GM21529 (cell line): ENCODE measurements at regions not wholly inside any gene's neighbourhood (a gene's known extent, or its start where the extent isn't known, plus 50 kb on each side); places are given as distances from the start of the nearest gene placed in this dataset.
"Not testable (repeated sequence)": the region's sequence is repeated elsewhere in the genome, so short reads cannot be mapped to it uniquely, and the experiment has no call there.

ENCODE experiments used
- ATAC-seq: cut with Tn5 transposase; IDR thresholded peaks from one replicate; pipeline ENCODE4 v1.9.1; 2021; ENCODE audit not compliant: unreplicated experiment

DNA sequence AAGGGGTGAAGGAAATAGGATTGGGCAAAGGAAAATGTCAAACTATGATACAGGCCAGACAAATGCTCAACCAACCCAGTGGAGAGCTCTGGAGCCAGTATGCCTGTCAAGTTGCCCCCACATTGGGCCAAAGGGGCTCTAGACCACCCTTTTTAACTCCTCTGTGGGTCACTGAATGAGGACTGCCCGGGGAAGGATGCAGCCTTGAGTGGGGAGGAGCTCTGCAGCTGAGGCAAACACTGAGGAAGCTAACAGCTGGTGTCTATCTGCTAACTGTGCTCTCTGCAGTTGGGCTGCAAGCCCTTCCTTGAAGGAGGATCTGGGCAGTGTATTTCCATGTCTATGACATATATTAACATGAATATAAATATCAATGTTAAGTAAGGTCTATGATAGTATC, 98.4 kb upstream of the PRSS16 start:
- ATAC-seq, result no peak

DNA sequence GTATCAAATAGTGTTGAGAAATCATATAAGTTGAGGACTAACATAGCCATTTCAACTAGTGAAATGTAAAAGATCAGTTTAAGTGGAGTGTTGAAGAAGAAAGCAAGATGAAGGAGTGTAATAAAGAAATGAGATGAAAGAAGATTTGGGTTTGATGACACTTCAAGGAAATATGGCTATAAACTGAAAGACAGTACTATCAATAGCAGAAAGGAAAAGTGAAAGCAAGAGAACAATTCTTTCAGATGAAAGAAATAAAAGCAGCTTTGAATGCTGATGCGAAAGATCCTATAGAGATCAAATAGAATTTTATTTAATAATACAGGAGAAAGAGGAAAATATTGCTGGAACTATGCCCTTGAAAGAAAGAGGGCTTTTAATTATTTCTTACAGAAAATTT, 92.8 kb upstream of the PRSS16 start:
- no peak for ATAC-seq

DNA sequence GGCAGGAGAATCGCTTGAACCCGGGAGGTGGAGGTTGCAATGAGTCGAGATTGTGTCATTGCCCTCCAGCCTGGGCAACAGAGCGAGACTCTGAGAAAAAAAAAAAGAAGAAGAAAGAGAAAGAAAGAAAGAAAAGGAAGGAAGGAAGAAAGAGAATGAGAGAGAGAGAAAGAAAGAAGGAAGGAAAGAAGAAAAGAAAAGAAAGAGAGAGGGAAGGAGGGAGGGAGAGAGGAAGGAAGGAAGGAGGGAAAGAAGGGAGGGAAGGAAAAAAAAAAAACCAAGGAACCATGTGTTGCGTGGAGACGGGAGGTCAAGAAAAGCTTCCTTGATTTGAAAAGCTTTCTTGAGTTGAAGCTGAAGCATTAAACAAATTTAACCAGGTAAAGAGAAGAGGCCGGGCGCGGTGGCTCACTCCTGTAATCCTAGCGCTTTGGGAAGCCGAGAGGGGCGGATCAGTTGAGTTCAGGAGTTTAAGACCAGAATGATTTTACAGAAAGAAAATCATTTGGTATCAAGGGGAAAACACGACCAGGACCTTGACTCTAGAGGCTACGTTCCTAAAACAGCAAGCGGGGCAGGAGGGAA, 90.5 kb upstream of the PRSS16 start:
- ATAC-seq, result no peak

DNA sequence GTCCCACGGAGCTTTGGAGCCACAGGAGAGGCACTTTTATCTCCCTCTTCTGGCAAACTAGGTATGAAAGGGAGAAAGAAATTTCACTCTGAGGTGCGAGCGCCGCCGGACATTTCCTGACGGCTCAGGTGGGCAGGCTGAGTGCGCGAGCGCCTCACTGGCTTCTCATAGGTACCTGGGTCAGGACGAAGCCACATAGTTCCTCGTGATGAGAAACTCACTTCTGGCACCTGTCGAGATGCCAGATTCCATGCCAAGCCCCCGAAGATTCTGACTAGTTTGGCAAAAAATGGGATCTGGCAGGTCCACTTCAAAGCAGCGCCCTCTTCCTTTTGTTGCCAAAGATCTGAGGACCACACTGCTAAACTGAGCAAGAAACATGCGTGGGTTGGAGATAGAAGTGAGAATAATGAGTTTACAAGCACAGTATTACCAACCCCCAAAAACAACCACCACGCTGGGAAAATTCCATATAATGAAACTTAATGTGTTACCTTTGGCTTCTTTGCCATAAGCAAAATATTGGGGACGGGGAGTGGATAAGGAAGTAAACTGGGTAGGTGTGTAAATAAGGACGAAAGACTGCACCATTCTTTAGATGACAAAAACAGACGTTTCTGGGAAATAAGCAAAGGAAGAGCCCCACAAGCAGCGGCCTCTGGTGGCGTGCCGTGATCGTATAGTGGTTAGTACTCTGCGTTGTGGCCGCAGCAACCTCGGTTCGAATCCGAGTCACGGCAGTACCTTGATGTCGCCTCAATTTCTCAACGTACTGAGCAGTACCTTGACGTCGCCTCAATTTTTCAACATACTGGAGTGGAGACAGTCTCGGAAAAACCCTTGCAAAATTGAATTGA, 89.8 kb upstream of the PRSS16 start:
- peak; percentile 58 for ATAC-seq

DNA sequence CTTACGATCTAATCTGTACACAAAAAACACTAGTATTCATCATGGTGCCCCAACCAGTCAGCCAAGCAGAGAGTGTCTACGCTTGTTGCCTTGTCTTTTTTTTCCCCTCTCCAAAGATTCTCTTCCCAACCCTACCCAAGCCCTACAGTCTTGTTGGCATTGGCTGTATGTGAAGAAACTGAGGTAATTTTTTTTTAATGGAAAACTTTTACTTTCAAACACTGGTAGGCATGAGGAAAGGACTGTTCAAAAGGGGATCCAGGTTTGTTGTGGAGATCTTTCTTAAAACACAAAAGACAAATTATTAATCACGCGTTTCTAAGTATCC, 89.2 kb upstream of the PRSS16 start:
- no peak for ATAC-seq

DNA sequence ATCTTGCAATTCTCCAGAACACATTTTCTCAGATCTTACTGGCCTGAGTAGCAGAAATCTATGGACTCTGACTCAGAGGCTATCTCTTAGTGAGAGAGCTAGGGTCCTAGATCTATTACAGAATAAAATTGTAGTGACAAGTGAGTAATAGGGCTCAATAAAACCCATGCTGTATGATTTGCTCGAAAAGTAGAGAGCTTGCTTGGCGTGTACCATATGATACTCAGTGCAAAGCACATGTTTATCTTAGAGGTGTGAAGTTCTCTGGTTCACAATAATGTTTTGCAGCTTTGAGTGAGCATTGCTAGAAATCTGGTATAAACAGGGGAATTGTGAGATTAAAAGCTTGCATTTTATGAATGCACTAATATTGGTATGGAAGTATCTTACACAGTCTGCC, 87.8 kb upstream of the PRSS16 start:
- ATAC-seq, result no peak

DNA sequence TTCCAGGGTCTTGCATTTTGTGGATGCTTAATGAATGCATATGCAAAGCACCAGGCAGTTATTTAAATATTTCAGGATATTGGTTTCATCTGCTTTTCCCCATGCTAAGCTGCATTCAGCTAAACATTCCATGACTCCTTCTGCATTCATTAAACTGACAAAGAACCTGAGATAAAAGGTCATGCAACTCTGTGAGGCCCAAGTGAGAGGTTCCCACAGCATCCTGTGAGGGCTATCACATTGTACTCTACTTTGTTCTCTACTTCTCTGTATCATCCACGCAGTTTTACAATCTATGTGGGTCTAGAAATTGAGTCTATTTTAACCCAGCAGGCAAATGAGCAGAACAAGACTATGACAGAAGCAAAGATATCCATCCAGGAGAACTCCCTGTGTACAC, 86.4 kb upstream of the PRSS16 start:
- ATAC-seq, result no peak

DNA sequence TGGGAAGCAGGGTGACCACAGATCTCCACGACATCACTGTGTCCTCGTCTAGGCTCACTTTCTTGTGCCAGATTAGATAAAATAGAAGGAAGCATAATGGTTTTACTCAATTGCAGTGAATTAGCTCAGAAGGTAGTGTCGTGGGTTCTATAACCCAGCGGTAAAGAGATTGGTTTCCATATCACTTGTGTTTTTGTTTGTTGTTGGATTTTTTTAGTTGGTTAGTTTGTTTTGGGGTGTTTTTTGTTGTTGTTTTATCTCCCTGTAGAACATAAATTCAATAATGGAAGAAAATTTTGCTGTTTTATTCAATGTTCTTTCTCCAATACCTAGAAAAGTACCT, 85.9 kb upstream of the PRSS16 start:
- ATAC-seq, result no peak

DNA sequence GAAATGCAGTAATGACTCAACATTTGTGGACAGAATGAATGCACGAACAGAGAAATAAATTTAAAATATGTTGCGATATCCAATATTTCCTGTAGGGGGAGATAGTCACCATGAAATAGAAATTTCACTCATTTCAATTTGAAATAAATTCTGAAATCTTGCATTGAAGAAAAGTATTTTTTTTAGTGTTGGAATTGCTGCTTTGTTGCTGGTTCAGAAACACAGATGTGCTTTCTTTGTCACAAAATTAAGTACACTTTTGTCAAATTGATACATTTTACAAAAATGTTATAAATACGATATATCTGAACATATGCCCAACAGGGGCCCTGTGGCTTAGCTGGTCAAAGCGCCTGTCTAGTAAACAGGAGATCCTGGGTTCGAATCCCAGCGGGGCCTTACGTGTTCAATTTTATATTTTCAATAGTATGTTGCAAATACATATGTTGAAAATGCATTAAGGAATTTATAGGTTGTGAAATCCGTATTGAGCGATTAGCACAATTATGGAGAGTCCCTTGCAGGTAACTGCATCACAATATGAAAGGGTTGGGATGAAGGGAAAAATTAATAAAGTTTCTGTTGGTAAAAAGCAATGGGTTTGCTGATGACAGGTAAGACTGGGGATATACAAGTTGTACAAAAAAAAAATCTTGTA, 85.4 kb upstream of the PRSS16 start:
- no peak for ATAC-seq

DNA sequence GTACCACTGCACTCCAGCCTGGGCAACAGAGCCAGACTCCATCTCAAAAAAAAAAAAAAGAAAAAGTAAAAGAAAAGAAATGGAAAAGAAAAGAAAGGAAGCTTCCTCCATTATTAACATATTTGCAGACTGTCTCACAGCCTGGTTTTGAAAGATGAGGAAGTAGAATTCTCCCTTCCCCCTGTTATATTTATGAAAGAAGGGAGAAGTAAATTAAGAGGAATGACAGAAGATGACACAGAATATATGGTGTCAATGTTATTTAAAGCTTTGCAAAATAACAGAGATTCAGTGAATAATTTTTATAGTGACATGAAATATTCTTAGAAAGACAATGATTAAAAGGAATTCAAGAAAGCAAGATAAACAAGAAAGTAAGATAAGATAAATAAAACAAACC, 83.7 kb upstream of the PRSS16 start:
- no peak for ATAC-seq

DNA sequence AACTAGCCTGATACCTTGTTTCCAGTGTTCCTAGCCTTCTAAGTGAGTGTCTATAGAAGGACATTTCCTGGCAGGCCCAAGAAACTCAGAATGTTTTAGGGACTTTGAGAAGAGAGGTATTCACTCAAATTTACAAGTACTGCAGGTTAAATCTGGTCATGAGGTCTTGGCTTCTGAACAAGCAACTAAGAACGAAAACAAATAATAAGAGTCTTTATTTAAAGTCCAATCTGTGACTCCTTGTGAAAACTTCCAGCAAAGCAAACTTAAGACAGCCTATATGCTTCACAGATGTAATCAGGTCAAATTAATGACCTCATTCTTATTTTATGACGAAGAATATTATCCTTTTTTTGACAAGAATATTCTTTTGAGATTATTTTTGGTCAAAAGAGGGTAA, 79.4 kb upstream of the PRSS16 start:
- no peak for ATAC-seq

DNA sequence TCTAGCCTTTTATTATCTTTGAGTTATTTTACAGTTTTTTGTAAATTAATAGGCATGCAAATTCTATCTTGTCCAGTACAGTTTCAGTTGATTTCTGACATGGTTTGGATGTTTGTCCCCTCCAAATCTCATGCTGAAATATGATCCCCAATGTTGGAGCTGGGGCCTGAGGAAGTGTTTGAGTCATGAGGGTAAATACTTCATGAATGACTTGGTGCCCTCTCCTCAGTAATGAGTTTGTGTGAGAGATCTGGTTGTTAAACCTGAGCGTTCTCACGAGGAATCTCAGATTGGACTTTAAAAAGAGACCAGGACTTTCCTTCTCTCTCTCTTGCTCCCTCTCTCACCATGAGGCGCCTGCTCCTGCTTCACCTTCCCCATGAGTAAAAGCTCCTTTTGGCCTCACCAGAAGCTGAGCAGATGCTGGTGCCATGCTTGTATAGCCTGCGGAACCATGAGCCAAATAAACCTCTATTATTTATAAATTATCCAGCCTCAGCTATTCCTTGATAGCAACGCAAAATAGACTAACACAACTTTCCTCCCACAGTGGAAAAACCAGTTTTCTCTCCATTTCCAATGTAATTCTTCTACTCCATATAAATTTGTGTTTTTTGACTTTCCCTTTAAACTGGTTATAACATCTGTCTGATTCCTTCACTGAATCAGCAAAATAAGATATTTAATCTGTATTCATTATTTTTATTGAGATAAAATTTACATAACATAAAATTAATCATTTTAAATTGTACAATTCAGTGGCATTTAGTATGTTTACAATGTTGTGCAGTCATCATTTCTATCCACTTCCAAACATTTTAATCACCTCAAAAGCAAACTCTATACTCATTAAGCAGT, 78.7 kb upstream of the PRSS16 start:
- no peak for ATAC-seq

DNA sequence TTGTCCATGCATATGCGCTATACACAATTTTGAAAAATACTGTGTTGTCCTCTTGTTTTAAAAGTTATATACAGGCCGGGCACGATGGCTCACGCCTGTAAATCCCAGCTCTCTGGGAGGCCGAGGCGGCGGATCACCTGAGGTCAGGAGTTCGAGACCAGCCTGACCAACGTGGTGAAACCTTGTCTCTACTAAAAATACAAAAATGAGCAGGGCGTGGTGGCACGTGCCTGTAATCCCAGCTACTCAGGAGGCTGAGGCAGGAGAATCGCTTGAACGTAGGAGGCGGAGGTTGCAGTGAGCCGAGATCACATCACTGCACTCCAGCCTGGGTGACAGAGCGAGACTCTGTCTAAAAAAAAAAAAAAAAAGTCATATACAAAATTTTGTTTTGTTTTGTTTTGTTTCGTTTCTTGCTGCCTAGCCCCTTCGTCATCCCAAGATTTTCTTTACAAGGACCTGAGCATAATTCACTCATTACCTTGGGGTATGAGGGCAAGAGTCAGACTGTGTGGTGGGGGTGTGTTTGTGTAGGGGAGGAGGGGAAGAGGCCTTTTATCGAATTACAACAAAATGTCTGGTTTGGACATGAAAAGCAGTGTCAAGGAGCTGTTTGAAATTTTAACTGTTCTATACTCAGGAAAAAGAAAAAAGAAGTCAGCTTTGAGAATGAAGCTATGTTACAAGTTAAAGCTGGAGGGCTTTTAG, 74.8 kb upstream of the PRSS16 start:
- not testable (repeated sequence) for ATAC-seq

DNA sequence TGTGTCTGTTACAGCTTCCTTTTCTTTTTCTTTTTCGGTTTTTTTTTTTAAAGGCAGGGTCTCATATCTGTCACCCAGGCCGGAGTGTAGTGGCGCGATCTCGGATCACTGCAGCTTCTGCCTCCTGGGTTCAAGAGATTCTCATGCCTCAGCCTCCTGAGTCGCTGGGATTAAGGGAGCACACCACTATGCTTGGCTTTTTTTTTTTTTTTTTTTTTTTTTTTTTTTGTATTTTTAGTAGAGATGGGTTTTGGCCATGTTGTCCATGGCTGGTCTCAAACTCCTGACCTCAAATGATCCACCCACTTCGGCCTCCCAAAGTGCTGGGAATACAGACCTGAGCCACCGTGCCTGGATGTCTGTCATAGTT, 74.3 kb upstream of the PRSS16 start:
- not testable (repeated sequence) for ATAC-seq

DNA sequence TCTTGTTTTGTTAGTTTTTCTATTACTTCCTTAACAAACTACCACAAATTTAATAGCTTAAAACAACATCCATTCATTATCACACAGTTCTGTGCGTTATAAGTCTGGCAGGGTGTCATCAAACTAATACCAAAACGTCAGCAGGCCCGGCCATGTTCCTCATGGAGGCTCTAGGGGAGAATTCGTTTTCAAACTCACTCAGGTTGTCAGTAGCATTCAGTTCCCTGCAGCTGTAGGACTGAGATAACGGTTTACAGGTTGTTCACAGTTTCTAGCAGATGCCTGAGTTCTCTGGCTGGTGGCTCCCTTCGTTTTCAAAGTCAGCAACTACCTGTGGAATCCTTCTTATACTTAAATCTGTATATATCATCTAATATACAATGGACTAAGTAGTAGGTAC, 72.5 kb upstream of the PRSS16 start:
- ATAC-seq, result no peak

DNA sequence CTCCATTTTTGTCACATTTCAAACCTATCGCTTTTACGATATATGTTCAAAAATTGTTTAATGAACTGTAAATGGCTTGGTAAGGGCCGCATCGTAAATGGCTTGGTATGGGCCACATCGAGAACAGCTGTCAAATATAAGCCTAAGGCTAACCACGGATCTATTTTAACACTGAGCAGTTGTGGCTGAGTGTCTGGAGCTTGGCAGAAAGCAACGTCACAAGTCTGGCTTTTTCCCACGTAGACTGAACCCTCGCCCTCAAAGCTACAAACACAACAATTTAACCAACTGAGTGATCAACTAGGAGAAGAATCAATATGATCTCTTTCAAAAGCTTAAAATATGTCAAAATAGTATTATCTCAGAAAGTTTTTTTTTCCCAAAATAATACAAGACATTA, 71.4 kb upstream of the PRSS16 start:
- no peak for ATAC-seq

DNA sequence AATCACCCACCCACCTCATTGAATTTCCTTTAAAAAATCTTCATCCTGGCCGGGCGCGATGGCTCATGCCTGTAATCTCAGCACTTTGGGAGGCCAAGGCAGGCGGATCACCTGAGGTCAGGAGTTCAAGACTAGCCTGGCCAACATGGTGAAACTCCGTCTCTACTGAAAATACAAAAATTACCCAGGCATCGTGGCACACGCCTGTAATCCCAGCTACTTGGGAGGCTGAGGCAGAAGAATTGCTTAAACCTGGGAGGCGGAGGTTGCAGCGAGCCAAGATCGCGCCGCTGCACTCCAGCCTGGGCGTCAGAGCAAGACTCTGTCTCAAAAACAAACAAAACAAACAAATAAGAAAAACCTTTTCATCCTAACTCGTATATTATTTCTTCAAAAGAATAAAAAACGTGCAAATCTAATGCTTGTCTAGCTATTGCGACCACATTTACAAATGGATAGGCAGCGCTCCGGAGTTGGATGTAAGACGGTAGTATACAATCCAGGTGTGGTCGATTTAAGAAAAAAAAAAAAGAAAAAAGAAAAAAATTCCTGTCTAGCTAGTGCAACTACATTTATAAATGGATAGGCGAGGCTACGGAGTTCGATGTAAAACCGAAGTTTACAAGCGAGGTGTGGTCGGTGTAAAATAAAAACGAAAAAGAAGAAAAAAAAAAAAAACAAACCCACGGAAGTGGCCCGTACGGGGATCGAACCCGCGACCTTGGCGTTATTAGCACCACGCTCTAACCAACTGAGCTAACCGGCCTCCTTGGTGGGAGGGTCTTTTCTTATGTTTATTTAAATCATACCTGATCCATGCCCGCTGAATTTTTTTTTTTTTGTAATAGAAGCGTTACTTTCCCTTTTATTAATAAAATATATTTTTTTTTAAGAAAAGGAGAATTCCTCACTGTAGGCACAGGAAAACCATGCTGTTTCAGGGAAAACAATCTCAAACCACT, 70.7 kb upstream of the PRSS16 start:
- no peak for ATAC-seq

DNA sequence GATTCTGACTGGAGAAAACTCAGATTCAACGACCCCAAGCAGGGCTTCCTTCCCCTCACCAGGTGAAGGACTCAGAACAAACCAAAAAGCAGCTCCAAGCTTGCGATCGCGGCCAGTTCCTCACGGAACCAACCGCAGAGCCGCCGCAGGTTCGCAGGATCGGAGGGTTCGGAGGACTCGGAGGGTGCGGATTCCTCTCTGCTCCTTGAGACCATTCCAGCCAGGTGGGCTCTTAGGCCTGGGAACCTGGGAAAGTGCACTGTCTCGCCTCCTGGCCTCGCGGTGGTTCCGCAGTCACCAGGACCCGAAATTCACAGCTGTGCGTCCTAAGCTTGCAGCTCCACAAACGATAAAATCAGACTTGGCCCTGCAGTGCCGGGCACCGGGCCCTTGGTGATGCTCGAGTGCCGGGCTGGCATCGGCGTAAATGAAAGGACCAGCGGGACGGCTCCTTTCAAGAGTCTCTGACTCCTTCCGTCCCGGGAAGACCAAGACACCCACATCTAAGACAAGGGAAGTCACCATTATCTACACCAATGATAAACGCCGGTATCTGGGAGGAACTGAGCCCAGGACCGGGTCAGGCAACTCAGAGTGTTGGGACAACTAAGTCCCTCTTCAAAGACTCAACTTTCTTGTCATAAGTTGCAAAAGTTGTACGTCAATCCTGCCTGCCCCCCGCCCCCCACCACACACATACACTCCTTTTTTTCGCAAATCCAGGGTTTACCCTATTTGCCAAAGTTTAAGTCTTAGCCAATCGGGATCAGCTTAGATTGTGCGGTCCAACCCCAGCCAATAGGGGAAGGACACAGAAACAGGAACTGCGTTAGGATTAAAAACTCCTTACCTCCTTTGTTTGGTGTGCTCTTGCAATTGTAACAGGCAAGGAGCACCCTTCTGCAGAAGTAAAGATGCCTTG, 69.8 kb upstream of the PRSS16 start:
- peak; percentile 73 for ATAC-seq

DNA sequence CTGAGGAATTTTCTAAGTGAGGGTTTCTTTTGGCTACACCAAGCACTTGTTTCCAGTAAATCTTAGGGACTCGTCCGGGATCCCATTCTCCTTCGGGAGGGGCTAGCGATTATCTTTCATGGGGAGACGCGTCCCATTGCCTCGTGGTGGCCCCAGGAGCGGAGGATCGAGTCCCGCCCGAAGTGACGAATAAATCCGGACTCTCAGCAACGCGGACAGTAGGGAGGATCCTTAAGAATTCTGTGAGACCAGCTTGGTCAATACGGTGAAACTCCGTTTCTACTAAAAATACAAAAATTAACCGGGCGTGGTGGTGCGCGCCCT, 69.1 kb upstream of the PRSS16 start:
- ATAC-seq, result no peak
